ENCODE measurements at regions not wholly inside any gene's neighbourhood (a gene's known extent, or its start where the extent isn't known, plus 50 kb on each side); places are given as distances from the start of the nearest gene placed in this dataset.

GRCh38 chr1:208607616-208608015 is 363.4 kb upstream of the PLXNA2 start:
- ATAC-seq (no peak), DNase-seq (ENCODE audit: low spot score) (no peak)
- Histone ChIP-seq H3K4me3 (no peak overlapping the region), H3K9me2 (ENCODE audit: insufficient read depth) (0 out of 2 replicates have a peak, but pooled peaks cover 4% of the 10 kb centered on the region), H3K27me3 (ENCODE audit: insufficient read depth) (no peaks in the 10 kb centered on the region), H3K36me3 (ENCODE audit: insufficient read depth) (no peaks in the 10 kb centered on the region), H4K20me1 (replicated peaks; ENCODE audit: insufficient read depth) (no peaks in the 10 kb centered on the region), H3K79me2 (replicated peaks; ENCODE audit: insufficient read depth) (no peaks in the 10 kb centered on the region), H2AFZ (no peak overlapping the region), H3K27ac (ENCODE audit: low read depth) (no peak overlapping the region), H3K4me1 (ENCODE audit: insufficient read depth) (no peaks in the 10 kb centered on the region; the same call in 1 of the 2 replicates), H3K4me2 (no peak overlapping the region), H3F3A (replicated peaks; ENCODE audit: low read depth) (no peaks in the 10 kb centered on the region)
- Mint-ChIP-seq H3K9me3 (no peaks in the 10 kb centered on the region; the same call in 2 of the 3 replicates), H3K27ac (no peak overlapping the region), H3K36me3 (ENCODE audit: low read depth) (no peaks in the 10 kb centered on the region), H3K27me3 (ENCODE audit: insufficient read depth, low read depth, poor library complexity) (no peaks in the 10 kb centered on the region), H3K4me3 (no peak overlapping the region), H3K4me1 (peaks cover 14% of the 10 kb centered on the region)
- TF ChIP-seq ETS1 (IDR thresholded peaks at IDR 0.05), result no peak
- no peak for TF ChIP-seq ZNF114 (CRISPR knock-in tag; IDR thresholded peaks at IDR 0.05)
- no peak for TF ChIP-seq CREB1 (CRISPR knock-in tag; IDR thresholded peaks at IDR 0.05; ENCODE audit: low read depth)
- no peak for TF ChIP-seq ZNF462 (CRISPR knock-in tag; IDR thresholded peaks at IDR 0.05)
- TF ChIP-seq REST (IDR thresholded peaks at IDR 0.05; ENCODE audit: unreplicated experiment), result no peak
- TF ChIP-seq EZH2phosphoT487 (IDR thresholded peaks at IDR 0.05; ENCODE audit: unreplicated experiment), result no peak
- TF ChIP-seq POLR2AphosphoS5 (IDR thresholded peaks at IDR 0.05; ENCODE audit: low read depth), result no peak
- TF ChIP-seq ZNF331 (CRISPR knock-in tag; IDR thresholded peaks at IDR 0.05; ENCODE audit: low read depth), result no peak
- no peak for TF ChIP-seq STAT1 (IDR thresholded peaks at IDR 0.05; ENCODE audit: unreplicated experiment)
- TF ChIP-seq CTCF (conservative IDR thresholded peaks at IDR 0.05; ENCODE audit: low read depth in 2 of 2), result no peak
- TF ChIP-seq EZH2 (IDR thresholded peaks at IDR 0.05; ENCODE audit: low read depth, unreplicated experiment), result no peak

Data from GM23338 (cell line).